OCI-LY7 (cell line): ENCODE measurements at regions not wholly inside any gene's neighbourhood (a gene's known extent, or its start where the extent isn't known, plus 50 kb on each side); places are given as distances from the start of the nearest gene placed in this dataset.
"Not testable (repeated sequence)": the region's sequence is repeated elsewhere in the genome, so short reads cannot be mapped to it uniquely, and the experiment has no call there.

Source experiments
- BruUV-seq: library from RNA; stranded (reverse); fragments of 400-500 nt; replicated peaks from 2 replicates; lab custom pipeline; 2021; lab: Mats Ljungman, UMichigan
- CTCF ChIA-PET: fragments of 300-600 bp; sonication (Branson Sonifier 250); formaldehyde crosslinking; loops from one replicate; lab custom pipeline; 2022; ENCODE audit warnings: antibody characterized with exemption; ENCODE audit not compliant: unreplicated experiment; lab: Charles Lee
- POLR2A ChIA-PET: fragments of 300-600 bp; sonication (Branson Sonifier 250); formaldehyde crosslinking; loops from one replicate; lab custom pipeline; 2022; ENCODE audit warnings: antibody characterized with exemption; lab: Charles Lee
- DNase-seq: peaks from one replicate; pipeline ENCODE4 v3.0.0-alpha.2; 2015; ENCODE audit warnings: low spot score
- H2AFZ ChIP-seq: fragments of 200-600 bp; sonication (generic), shearing (Covaris generic); 2 replicates; pipeline ENCODE4 v1.6.1; 2014; ENCODE audit warnings: mild to moderate bottlenecking, antibody characterized with exemption, low read length, moderate library complexity
- H3K27ac ChIP-seq: fragments of 200-600 bp; sonication (generic); 2 replicates; pipeline ENCODE4 v1.5.1; 2014; ENCODE audit warnings: mixed run types, low read depth, mild to moderate bottlenecking, moderate library complexity, low read length, inconsistent platforms; ENCODE audit not compliant: poor library complexity, severe bottlenecking
- H3K36me3 ChIP-seq: fragments of 200-600 bp; sonication (generic); 2 replicates; pipeline ENCODE4 v1.6.1; 2014; ENCODE audit warnings: mild to moderate bottlenecking, antibody characterized with exemption, low read length, moderate library complexity, mixed read lengths; ENCODE audit not compliant: insufficient read depth
- H3K4me1 ChIP-seq: fragments of 200-600 bp; sonication (generic); 2 replicates; pipeline ENCODE4 v1.5.1; 2014; ENCODE audit warnings: mild to moderate bottlenecking, low read length; ENCODE audit not compliant: insufficient read depth, poor library complexity, severe bottlenecking
- H3K4me2 ChIP-seq: fragments of 200-600 bp; sonication (generic); 2 replicates; pipeline ENCODE4 v1.6.1; 2014; ENCODE audit warnings: mild to moderate bottlenecking, low read length
- H3K4me3 ChIP-seq: fragments of 200-600 bp; sonication (generic); 2 replicates; pipeline ENCODE4 v1.5.1; 2014; ENCODE audit warnings: mild to moderate bottlenecking, low read depth, low read length; ENCODE audit not compliant: poor library complexity, severe bottlenecking
- H3K79me2 ChIP-seq: fragments of 200-600 bp; sonication (generic); 2 replicates; pipeline ENCODE4 v1.6.1; 2016; ENCODE audit warnings: low read depth, mild to moderate bottlenecking, low read length, moderate library complexity, mixed read lengths; ENCODE audit not compliant: insufficient read depth
- H3K9me2 ChIP-seq: fragments of 200-600 bp; sonication (generic); 2 replicates; pipeline ENCODE4 v1.6.1; 2016; ENCODE audit warnings: mild to moderate bottlenecking, low read length, mixed read lengths; ENCODE audit not compliant: insufficient read depth
- H3K9me3 ChIP-seq: fragments of 200-600 bp; sonication (generic); 2 replicates; pipeline ENCODE4 v1.6.1; 2014; ENCODE audit warnings: mild to moderate bottlenecking, mixed run types, low read length, mixed read lengths
- H4K20me1 ChIP-seq: fragments of 200-600 bp; sonication (generic); 2 replicates; pipeline ENCODE4 v1.6.1; 2014; ENCODE audit warnings: mild to moderate bottlenecking, antibody characterized with exemption, low read length, moderate library complexity, mixed read lengths; ENCODE audit not compliant: insufficient read depth
- EZH2phosphoT487 ChIP-seq: fragments of 200-600 bp; sonication (generic); IDR thresholded peaks from 2 replicates; pipeline ENCODE4 v1.6.1; 2018; ENCODE audit warnings: low read depth, borderline replicate concordance, mild to moderate bottlenecking, mixed run types, antibody characterized with exemption, low read length, moderate library complexity, mixed read lengths
- intact Hi-C: fragments of 100-400 bp; cut with micrococcal nuclease; formaldehyde crosslinking; loops from one replicate; pipeline ENCODE4 v1.10.0; 2022; ENCODE audit not compliant: unreplicated experiment
- TF ChIP-seq, protein P1 (sequence below): fragments of 200-600 bp; sonication (generic); conservative IDR thresholded peaks from 2 replicates; pipeline ENCODE4 v1.5.1; 2014; ENCODE audit warnings: mild to moderate bottlenecking, antibody characterized with exemption, low read length, moderate library complexity, mixed read lengths

DNA sequence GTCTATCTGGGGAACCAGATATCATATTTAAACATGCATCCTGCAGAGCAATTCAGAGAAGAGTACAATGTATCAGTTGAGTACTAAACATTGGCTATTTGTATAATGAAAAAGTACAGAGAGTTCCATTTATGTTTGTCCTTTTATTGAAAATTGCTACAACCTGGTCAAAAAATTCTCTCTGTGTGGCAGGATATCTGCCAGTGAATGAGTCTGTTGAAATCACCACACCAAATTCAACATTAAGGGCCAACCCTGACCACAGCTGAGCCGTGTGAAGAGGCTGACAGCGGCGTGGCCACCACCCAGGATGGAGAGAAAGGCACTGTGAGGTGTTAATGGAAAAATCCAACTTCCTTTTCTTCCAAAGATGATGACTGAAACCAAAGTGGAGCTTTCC, 422.7 kb upstream of the PIK3R1 start:
- no peak for DNase-seq
- POLR2A ChIA-PET = no interaction called here
- intact Hi-C loops = no loop called here

DNA sequence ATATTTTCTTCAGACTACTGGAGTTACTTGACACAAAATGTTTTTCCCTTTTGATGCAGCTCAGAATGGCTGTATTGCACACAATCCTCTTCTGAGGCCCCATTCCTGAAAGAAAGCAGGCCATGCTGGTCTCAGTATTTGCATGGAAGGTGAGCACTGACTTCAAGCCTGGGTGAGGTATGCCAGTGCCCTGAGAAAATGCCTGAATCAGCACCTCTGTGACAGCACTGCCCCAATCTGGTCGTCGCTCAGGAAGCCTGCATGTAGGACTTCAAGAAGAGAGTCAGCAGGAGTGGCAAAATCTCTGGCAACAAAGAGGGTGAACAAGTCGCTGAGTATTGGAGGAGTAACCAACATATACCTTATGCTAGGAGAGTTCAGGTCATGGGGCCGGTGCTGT, 425.2 kb upstream of the PIK3R1 start:
- H3K27ac ChIP-seq = no peak overlapping the region
- no peak for DNase-seq
- no TSS peak for BruUV-seq
- no peaks in the 10 kb centered on the region for H3K4me1 ChIP-seq
- no peaks in the 10 kb centered on the region for H3K36me3 ChIP-seq
- H4K20me1 ChIP-seq = no peaks in the 10 kb centered on the region
- no peak overlapping the region for H2AFZ ChIP-seq
- POLR2A ChIA-PET = no interaction called here
- TF ChIP-seq, protein P1, sequence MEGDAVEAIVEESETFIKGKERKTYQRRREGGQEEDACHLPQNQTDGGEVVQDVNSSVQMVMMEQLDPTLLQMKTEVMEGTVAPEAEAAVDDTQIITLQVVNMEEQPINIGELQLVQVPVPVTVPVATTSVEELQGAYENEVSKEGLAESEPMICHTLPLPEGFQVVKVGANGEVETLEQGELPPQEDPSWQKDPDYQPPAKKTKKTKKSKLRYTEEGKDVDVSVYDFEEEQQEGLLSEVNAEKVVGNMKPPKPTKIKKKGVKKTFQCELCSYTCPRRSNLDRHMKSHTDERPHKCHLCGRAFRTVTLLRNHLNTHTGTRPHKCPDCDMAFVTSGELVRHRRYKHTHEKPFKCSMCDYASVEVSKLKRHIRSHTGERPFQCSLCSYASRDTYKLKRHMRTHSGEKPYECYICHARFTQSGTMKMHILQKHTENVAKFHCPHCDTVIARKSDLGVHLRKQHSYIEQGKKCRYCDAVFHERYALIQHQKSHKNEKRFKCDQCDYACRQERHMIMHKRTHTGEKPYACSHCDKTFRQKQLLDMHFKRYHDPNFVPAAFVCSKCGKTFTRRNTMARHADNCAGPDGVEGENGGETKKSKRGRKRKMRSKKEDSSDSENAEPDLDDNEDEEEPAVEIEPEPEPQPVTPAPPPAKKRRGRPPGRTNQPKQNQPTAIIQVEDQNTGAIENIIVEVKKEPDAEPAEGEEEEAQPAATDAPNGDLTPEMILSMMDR = no peak
- TF ChIP-seq EZH2phosphoT487 = no peak
- H3K4me3 ChIP-seq = no peak overlapping the region
- no peaks in the 10 kb centered on the region for H3K9me2 ChIP-seq
- H3K79me2 ChIP-seq = no peaks in the 10 kb centered on the region
- H3K9me3 ChIP-seq = no peaks in the 10 kb centered on the region
- intact Hi-C loops = no loop called here
- H3K4me2 ChIP-seq = no peak overlapping the region
- CTCF ChIA-PET = no interaction called here

More for the DNA sequence above, 422.7 kb upstream of the PIK3R1 start:
- Histone ChIP-seq H3K4me1 (no peaks in the 10 kb centered on the region), H3K4me3 (no peak overlapping the region), H3K4me2 (no peak overlapping the region), H3K27ac (no peak overlapping the region), H3K79me2 (no peaks in the 10 kb centered on the region), H4K20me1 (no peaks in the 10 kb centered on the region), H2AFZ (no peak overlapping the region), H3K9me3 (no peaks in the 10 kb centered on the region), H3K9me2 (no peaks in the 10 kb centered on the region), H3K36me3 (no peaks in the 10 kb centered on the region)
- TF ChIP-seq EZH2phosphoT487 = no peak
- TF ChIP-seq, protein P1 = no peak
- CTCF ChIA-PET = no interaction called here
- no TSS peak for BruUV-seq

DNA sequence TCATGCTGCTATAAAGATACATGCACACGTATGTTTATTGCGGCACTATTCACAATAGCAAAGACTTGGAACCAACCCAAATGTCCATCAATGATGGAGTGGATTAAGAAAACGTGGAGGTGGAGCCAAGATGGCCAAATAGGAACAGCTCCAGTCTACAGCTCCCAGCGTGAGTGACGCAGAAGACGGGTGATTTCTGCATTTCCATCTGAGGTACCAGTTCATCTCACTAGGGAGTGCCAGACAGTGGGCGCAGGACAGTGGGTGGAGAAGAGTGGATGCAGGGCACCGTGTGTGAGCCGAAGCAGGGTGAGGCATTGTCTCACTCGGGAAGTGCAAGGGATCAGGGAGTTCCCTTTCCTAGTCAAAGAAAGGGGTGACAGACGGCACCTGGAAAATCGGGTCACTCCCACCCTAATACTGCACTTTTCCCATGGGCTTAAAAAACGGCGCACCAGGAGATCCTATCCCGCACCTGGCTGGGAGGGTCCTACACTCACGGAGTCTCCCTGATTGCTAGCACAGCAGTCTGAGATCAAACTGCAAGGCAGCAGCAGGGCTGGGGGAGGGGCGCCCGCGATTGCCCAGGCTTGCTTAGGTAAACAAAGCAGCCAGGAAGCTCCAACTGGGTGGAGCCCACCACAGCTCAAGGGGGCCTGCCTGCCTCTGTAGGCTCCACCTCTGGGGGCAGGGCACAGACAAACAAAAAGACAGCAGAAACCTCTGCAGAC, 435.5 kb upstream of the PIK3R1 start:
- intact Hi-C loops, H3K79me2 ChIP-seq, DNase-seq, H3K36me3 ChIP-seq, CTCF ChIA-PET, H3K4me2 ChIP-seq, H4K20me1 ChIP-seq, POLR2A ChIA-PET, H3K27ac ChIP-seq, H3K4me3 ChIP-seq, H3K4me1 ChIP-seq, H3K9me3 ChIP-seq, BruUV-seq, H2AFZ ChIP-seq, H3K9me2 ChIP-seq: not testable (repeated sequence)
